Omental fat pad (tissue), 3 donors: ENCODE measurements at regions not wholly inside any gene's neighbourhood (a gene's known extent, or its start where the extent isn't known, plus 50 kb on each side); places are given as distances from the start of the nearest gene placed in this dataset.

ENCODE experiments used
- ATAC-seq: fragments of 150-250 bp; one replicate; pipeline ENCODE4 v1.9.1; 2016; ENCODE audit warnings: mild to moderate bottlenecking, moderate library complexity; ENCODE audit not compliant: low FRiP score
- DNase-seq: peaks from one replicate; pipeline ENCODE4 v3.0.0-alpha.2; 2019; ENCODE audit warnings: low spot score
- TF ChIP-seq, protein P1 (sequence below), 3 donors: fragments of 450-650 bp; IDR thresholded peaks; one replicate each; pipeline ENCODE4 v1.5.1; 2016 to 2017; ENCODE audit warnings: antibody characterized with exemption in 3 of 3, mild to moderate bottlenecking in 3 of 3, moderate library complexity in 2 of 3

DNA sequence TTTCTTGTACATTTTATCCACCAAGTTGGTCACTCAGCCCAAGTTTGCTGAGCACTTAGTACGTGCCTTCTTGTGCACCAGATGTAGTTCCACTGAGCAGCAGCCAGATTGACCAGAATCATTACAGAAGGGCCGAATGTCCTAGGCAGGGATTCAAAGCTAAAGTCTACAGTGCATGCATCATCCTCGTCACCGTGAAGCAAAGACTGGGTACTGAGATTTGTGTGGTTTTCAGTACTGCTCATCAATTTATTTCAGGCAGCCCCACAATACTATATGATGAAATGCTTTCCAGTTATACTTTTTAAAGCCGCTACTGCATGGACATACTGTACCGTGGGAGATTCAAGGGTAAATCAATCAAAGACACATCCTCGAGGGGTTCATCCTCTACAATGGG, 227.0 kb downstream of the ARRDC4 start:
- DNase-seq (no peak), ATAC-seq (no peak)
- TF ChIP-seq, protein P1, sequence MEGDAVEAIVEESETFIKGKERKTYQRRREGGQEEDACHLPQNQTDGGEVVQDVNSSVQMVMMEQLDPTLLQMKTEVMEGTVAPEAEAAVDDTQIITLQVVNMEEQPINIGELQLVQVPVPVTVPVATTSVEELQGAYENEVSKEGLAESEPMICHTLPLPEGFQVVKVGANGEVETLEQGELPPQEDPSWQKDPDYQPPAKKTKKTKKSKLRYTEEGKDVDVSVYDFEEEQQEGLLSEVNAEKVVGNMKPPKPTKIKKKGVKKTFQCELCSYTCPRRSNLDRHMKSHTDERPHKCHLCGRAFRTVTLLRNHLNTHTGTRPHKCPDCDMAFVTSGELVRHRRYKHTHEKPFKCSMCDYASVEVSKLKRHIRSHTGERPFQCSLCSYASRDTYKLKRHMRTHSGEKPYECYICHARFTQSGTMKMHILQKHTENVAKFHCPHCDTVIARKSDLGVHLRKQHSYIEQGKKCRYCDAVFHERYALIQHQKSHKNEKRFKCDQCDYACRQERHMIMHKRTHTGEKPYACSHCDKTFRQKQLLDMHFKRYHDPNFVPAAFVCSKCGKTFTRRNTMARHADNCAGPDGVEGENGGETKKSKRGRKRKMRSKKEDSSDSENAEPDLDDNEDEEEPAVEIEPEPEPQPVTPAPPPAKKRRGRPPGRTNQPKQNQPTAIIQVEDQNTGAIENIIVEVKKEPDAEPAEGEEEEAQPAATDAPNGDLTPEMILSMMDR (IDR thresholded peaks at IDR 0.05), result no peak

DNA sequence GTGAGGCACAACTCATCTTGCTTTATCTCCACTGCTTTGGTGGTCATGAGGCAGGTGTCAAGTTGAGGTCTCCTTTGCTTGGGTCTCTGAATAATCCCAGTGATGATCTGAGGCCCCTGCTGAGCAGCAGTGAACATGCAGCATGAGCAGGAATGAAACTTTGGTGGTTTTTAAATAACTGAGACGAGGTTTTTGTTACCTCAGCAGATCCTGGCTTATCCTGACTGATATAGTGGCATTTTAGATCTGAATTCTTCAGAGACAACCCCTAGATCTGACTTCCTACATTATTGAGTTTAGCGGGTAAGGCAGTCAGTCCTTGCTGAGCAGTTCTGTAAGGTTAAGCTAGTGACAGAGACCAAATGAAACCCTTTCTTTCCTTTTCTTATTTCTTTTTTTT, 230.4 kb downstream of the ARRDC4 start:
- no peak for ATAC-seq
- TF ChIP-seq, protein P1 (IDR thresholded peaks at IDR 0.05), result no peak
- no peak for DNase-seq

DNA sequence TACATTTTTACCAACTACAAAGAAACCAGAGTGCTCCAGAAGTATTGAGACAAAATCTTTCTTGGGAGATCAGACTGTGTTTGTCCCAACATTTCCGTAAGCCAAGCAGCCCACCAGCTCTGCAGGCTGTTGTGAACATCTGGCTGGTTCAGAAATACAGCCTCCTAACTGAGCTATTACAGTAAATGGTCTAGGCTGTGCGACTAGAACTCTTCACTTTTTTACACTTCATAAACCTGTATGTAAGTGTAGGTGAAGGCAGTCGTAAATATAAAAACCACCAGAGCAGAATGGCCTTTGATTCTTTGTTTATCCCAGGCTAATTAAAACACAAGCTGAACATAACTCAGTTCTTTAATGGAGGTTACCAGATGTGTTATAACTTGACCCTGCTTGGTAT, 235.3 kb downstream of the ARRDC4 start:
- TF ChIP-seq, protein P1 (IDR thresholded peaks at IDR 0.05), result no peak
- ATAC-seq (no peak), DNase-seq (no peak)

DNA sequence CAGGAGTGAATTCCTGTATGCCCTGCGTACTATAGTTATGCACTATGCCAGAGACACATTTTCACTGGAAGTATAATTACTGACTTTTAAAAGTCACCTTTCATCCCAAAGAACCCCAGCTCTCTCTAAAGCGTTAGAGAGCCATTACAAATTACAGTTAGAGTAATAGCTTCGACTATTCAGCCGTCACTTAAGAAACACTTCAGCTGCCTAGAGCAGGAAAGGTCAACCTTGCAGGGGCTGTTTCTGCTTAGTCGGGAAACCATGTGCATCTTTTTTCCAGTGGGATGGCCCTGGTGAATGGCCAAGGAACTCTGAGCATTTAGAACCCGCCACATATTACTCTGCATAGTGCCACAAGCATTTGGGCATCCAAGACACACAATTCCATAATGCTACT, 235.9 kb downstream of the ARRDC4 start:
- no peak for DNase-seq
- TF ChIP-seq, protein P1 (IDR thresholded peaks at IDR 0.05), result no peak
- ATAC-seq, result no peak

DNA sequence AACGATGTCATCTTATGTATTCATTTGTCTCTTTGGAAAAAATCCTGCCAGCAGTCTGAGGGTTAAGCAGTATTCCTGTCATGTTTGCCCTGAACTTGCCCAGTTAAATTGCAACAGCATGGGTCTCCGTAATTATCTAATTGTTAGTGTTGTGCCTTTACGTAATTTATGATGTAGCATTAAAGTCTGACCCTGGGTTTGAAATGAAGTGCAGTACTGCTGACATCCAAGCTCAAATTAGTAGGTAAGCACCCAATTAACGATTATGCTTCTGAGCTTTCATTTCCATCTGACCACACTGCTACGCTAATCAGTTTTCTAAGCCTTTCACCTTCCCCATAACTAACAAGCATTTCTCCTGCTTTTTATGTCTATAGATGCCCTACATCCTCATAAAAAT, 241.8 kb downstream of the ARRDC4 start:
- ATAC-seq (no peak), DNase-seq (no peak)
- TF ChIP-seq, protein P1 (IDR thresholded peaks at IDR 0.05), result no peak

DNA sequence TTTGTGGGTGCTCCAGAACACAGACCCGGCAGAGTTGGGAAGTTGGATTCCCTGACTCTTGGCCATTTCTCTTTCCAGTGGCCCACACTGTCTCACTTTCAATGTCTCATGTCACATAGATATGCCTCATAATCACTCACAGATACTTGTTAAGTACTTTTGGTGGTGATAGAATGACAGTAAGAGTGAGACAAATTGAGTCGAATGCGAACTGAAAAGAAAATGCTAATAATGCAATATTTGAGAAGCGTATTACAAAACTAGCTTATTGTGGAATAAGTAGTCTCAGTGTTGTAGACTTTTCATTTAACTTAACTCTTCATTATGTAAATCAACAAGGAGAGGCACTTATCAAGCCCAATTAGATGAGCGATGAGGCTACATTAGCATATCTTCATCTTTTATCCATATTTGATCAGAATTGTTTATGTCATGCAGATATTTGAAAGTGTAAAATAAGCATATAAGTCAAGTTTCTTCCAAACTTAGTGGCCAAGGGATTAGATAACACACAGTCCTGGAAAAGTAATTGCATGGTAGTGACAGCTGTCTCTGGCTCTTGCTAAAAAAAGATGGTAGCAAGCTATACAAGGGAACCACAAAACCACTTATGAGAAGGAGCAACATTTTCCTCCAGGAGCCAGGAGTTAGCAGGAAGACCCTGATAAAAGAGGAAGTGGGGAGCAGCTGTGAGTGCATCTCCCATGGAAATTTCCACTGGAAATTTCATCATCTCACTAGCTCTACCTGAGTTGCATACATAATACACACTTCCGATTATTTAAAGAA, 243.6 kb downstream of the ARRDC4 start:
- DNase-seq (no peak), ATAC-seq (no peak)
- TF ChIP-seq, protein P1 (IDR thresholded peaks at IDR 0.05), result no peak

DNA sequence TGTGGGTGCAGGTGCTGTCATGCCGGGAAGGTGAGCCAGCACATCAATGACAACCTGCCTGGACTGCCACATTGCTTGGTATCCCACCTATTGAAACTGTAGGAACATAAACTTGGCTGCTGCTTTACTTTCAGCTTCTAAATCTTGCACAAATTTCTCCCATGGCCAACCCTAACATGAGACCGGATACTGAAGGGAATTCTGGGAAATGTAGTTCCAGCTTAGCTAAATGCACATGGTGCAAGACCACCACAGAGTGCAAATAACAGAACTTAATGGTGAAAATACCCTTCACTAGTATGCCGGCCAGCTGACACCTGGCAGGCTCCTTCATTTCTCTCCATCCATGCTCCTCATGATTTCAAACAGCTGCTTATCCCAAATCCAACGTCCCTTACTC, 247.4 kb downstream of the ARRDC4 start:
- TF ChIP-seq, protein P1 (IDR thresholded peaks at IDR 0.05), result no peak
- DNase-seq (no peak), ATAC-seq (no peak)
